ENCODE measurements at regions not wholly inside any gene's neighbourhood (a gene's known extent, or its start where the extent isn't known, plus 50 kb on each side); places are given as distances from the start of the nearest gene placed in this dataset.

- DNase-seq = no peak
Observed at GRCh38 chr6:74145931-74146330, 449.9 kb downstream of the CD109 start.

DNA sequence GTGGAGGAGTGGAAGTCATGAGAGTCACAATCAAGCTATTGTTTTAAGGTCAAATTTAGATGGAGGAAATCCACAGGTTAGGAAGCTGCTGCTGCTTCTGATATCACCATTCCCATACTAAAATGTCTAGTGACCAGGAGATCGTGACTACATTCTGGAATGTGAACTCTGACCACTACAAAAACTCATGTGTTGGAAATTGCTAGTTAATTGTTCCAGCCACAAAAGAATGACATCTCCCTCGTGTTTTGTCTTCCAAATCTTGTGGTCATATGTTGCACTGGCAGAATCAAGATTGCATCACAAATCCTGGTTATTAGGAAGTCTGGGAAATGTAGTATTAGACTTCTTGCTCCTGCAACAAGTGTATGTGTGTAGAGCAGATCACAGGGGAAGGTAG lies 441.9 kb downstream of the CD109 start:
- no peak for DNase-seq

DNA sequence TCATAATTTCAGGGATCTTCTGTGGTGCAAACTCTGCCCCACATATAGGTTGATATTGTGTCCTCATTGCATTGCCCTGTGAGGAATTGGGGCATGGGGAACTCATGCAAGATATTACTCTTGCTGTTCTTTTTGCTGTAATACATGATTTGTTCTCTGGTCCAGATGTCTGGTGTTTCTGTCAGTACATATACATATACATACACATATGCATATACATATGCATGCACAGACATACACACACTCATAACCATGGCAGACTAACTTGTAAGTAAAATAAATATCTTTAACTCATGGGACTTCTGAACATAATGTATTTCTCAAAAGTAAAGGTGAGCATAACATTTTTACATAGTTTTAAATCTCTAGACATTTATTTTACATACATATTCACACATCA lies 438.3 kb downstream of the CD109 start:
- DNase-seq = no peak

DNA sequence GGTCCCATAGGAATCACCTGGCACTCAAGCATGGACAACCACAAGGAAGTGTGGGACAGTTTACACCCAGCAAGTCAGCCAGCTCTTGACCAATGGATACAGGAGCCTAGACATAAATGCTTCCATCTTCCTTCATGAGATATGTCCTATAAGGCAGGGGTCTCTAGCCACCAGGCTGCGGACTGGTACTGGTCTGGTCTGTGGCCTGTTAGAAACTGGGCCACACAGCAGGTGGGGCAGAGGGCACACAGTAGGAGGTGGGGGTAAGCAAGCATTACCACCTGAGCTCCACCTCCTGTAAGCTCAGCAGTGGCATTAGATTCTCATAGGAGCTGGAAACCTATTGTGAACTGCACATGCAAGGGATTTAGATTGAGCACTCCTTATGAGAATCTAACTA lies 437.1 kb downstream of the CD109 start:
- no peak for DNase-seq

DNA sequence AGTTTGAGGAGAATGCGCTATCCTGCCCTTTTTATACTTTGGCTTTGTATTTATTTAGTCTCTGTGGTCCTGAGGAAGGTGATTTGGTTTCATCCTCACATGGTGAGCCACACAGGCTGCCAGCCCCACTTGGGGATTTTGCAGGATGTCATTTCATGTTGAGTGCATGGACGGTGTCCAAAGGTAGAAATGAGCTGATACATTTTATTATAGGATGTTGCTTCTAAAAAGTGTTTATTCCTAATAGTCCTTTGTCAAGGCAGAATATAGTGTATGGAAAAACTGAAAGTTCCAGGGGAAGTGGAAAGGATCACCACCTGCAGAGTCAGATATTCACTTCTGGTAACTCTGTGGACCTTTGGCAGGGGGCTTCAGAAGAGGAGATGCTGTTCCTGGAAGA lies 434.6 kb downstream of the CD109 start:
- no peak for DNase-seq

- no peak for DNase-seq
Observed at GRCh38 chr6:74128536-74128935, 432.5 kb downstream of the CD109 start.

DNA sequence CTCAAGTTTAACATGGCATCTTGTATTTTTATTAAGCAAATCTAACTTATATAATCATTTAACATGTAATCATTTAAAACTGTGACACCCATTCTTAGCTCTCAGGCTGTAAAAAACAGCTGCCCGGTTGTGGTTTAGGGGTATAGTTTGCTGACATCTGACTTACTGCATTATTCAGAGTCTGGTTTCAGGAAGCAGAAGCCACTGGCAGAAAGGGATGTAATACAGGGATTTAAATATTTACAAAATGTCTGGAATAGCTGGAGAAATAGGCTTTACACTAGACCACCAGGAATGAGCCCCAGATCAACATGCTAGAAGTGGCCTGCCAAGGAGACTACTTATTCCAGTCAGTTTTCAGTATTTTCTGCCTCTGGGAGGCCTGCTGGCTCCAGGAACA lies 421.1 kb downstream of the CD109 start:
- no peak for DNase-seq

- DNase-seq = no peak
Observed at GRCh38 chr6:74115674-74116073, 419.7 kb downstream of the CD109 start.

- DNase-seq = no peak
Observed at GRCh38 chr6:74114428-74114827, 418.4 kb downstream of the CD109 start.

DNA sequence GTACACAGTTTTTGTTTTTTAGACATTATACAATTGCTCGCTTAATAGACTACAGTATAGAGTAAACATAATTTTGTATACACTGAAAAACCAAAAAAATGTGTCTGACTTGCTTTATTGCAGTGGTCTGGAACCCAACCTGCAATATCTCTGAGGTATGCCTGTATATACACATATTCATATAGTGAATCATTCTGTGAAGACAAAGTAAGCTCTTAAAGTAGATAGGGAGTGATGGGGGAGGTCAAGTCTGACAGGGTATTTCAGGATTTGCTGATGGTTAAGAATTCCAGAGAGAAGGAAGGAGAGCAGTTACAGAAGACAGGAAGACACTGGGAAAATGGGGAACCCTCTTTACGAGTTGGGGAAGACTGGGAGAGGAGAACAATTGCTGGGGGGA lies 417.9 kb downstream of the CD109 start:
- DNase-seq = no peak

GRCh38 chr6:74103417-74103816 lies 407.4 kb downstream of the CD109 start:
- DNase-seq = no peak

- no peak for DNase-seq
Observed at GRCh38 chr6:74100719-74101287, 404.8 kb downstream of the CD109 start.

- no peak for DNase-seq
Observed at GRCh38 chr6:74096329-74096728, 400.3 kb downstream of the CD109 start.

DNA sequence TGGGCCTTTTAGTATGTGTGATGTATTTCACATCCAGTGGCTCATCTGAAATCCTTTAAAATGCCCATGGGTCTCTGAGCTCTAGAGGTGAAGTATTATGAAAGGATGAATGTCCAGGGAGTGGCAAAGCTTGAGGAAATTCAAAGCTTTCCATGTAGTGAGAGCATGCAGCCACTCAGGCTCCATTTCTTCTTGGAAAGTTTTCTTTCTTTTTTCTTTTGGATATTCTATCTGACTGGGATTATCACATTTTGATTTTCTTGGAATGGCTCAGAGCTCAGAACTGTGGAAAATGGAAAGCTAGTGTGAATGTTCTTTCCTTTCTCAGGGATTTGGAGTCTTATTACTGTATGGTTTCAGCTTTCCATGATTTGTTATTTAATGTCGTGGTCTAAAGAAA lies 397.4 kb downstream of the CD109 start:
- no peak for DNase-seq

DNA sequence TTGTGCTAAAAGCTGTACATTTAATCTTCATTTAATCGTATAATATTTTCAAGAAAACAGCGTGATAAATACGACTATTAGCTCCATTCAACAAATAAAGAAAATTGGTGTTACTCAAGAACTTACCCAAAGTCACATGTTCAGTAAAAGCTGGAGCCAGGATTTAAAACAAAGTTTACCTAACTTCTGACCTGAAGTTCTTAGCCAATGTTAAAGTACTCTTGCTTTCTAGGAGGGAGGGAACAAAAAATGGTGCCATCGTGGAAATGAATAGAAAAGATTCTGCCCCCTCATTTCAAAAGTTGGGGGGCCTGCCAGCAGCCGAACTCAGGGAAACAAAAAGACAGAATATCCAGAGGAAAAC lies 395.8 kb downstream of the CD109 start:
- no peak for DNase-seq

- peak; percentile 23 for DNase-seq
Observed at GRCh38 chr6:74091136-74091793, 395.3 kb downstream of the CD109 start.

- no peak for DNase-seq
Observed at GRCh38 chr6:74087899-74088298, 391.9 kb downstream of the CD109 start.

DNA sequence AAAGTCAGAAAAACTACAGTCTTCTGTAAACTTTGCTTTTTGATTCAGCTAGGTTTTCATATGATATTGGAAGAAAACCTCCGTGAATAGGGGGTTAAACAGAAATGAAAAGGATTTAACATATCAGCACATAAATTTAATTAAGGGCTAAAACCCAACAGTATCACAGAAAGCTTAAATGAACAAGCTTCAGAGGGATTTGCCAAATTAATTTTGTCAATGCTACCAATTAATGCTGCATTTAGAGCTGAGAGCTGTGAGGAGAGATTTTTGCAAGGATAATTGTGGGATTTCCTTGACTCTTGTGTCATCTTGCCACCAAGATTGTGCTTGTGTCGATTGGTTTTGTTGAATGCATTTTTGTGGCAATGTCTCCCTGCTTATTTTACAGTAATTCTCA lies 379.9 kb downstream of the CD109 start:
- DNase-seq = no peak

- DNase-seq = no peak
Observed at GRCh38 chr6:74075323-74075722, 379.3 kb downstream of the CD109 start.

DNA sequence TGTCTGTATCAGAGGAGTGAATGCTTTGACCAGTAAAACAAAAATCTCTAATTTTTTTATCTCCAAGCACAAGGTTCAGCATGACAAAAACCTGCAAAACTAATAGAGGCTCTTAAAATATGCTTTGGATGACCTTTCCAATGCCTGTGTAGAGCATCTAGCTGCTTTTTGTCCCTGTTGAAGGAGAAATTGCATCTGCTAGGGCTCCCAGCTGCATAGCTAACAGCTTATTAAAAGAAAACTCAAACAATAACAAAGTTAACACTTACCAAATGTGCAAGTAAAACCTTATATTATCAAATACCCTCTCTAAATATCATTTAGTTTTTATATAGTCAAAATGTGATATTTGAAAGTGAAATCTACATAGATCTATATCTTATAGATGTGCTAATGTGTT lies 378.6 kb downstream of the CD109 start:
- no peak for DNase-seq

DNA sequence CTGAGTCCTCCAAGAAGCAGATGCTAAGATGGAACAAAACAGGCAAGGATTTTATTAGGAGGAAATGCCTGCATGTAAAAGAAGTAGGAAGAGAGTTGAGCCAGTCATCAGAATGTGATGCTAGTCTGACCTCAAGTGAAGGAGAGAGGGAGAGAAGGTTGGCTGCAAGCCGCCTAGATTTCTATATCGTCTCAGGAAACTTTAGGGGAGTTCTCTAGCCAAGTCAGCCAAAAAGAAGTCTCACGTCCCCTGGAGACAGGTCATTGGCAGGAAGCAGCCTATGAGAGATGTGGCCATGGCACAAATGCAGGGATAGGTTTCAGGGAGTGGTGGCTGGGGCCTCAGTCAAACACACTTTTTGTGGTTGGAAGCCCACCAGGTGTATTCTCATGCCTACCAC lies 378.0 kb downstream of the CD109 start:
- DNase-seq = no peak

DNA sequence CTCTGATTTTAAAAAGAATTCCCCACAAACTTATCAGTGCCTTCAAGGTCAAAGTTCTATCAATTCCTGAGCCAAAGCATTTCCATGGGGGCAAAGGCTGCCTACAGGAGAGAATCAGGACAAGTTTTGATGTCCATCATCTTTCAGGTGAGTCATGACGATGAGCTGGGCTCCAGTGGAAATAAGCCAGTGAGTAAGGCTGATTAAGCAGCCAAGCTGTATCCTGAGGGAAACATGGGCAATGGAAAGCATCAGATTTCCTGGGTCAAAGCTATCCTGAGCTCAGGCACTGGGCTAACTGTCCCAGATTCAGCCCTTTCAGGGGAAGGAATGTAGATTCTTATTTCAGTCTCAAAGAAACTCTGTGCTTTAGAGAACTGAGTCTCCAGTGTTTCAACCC lies 377.4 kb downstream of the CD109 start:
- DNase-seq = no peak

GRCh38 chr6:74071214-74071613 lies 375.2 kb downstream of the CD109 start:
- no peak for DNase-seq

DNA sequence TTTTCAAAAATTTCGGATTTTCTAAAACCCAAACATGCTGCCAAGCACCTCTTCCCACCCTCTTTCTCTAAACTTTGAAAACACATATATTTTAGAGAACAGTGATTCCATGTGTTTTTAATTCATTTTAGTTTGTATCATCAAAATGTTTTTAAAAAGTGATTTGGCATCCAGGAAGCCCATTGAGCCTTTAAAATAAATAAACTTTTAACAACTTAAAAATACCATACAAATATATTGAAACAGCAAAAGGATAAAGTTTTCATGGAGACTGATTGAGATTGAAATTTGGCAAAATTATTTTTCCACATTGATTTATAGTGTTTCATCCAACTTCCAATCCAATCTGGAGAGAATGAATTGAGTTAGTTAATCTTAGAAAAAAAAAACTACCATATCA lies 374.7 kb downstream of the CD109 start:
- DNase-seq = no peak

GRCh38 chr6:74070091-74070490 lies 374.1 kb downstream of the CD109 start:
- no peak for DNase-seq

Measured in NCI-H510A (cell line).